ENCODE measurements at regions not wholly inside any gene's neighbourhood (a gene's known extent, or its start where the extent isn't known, plus 50 kb on each side); places are given as distances from the start of the nearest gene placed in this dataset.

GRCh38 chr7:35418716-35419390 lies 165.0 kb upstream of the TBX20 start:
- TF ChIP-seq POLR2A (IDR thresholded peaks at IDR 0.05; ENCODE audit: low read length) (no peak), GATA1 (IDR thresholded peaks at IDR 0.05; ENCODE audit: low read depth, low read length) (no peak)
